C4-2B (cell line): ENCODE measurements at regions not wholly inside any gene's neighbourhood (a gene's known extent, or its start where the extent isn't known, plus 50 kb on each side); places are given as distances from the start of the nearest gene placed in this dataset.

Source experiments
- ZFX ChIP-seq: fragments of 450-650 bp; IDR thresholded peaks from 2 replicates; pipeline ENCODE4 v1.6.1; 2017
- TF ChIP-seq, protein P1 (sequence below): fragments of 450-650 bp; conservative IDR thresholded peaks from 2 replicates; pipeline ENCODE4 v1.5.1; 2017; ENCODE audit warnings: mild to moderate bottlenecking

DNA sequence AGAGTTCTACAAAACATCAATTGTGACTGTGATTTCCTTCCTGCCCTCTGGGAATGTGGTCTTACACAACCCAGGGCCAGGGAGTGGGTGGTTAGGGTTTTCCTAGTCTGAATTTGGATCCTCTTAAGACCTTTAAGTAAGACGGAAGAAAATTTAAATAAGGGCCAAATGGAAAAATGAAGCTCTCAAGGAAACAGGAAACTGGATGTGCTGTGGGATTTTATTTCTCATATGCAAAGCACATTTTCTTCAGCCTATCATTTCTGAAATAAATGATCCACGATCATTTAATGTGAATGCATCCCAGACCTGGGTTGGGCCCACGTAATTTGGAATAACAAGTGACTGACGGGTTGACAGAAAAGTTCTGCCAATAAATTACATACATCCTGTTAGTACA, 243.6 kb downstream of the CLIC5 start:
- TF ChIP-seq, protein P1, sequence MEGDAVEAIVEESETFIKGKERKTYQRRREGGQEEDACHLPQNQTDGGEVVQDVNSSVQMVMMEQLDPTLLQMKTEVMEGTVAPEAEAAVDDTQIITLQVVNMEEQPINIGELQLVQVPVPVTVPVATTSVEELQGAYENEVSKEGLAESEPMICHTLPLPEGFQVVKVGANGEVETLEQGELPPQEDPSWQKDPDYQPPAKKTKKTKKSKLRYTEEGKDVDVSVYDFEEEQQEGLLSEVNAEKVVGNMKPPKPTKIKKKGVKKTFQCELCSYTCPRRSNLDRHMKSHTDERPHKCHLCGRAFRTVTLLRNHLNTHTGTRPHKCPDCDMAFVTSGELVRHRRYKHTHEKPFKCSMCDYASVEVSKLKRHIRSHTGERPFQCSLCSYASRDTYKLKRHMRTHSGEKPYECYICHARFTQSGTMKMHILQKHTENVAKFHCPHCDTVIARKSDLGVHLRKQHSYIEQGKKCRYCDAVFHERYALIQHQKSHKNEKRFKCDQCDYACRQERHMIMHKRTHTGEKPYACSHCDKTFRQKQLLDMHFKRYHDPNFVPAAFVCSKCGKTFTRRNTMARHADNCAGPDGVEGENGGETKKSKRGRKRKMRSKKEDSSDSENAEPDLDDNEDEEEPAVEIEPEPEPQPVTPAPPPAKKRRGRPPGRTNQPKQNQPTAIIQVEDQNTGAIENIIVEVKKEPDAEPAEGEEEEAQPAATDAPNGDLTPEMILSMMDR, result no peak
- no peak for TF ChIP-seq ZFX
